ENCODE measurements at regions not wholly inside any gene's neighbourhood (a gene's known extent, or its start where the extent isn't known, plus 50 kb on each side); places are given as distances from the start of the nearest gene placed in this dataset.

DNA sequence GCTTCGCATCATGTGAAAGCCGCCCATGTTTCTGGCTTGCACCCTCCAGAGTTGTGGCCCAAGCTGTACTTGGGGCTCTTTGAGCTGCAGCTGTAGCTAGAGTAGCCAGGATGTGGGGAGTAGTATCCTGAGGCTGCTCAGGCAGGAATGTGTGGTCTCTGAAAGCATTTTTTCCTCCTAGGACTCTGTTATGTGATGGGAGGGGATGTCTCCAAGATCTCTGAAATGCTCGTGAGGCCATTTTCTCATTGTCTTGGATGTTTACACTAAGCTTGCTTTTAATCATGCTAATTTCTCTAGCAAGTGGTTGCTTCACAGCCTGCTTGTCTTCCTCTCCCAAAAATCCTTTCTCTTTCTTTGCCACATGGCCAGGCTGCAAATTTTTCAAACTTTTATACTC lies 687.6 kb downstream of the DCDC2C start:
- Histone ChIP-seq H3K79me1 (ENCODE audit: low read depth, low read length) (no peaks in the 10 kb centered on the region), H2AFZ (ENCODE audit: low read length) (no peak overlapping the region), H3K27ac (replicated peaks; ENCODE audit: low read length) (no peak overlapping the region), H3K4me3 (ENCODE audit: low read length in 2 of 2) (no peak overlapping the region), H3K4me1 (ENCODE audit: control insufficient read depth in 2 of 2, insufficient read depth in 1 of 2, low read depth in 1 of 2, low read length in 2 of 2) (no peaks in the 10 kb centered on the region), H3K27me3 (ENCODE audit: control insufficient read depth in 3 of 3, insufficient read depth in 3 of 3, low read depth in 1 of 3, low read length in 3 of 3) (no peaks in the 10 kb centered on the region), H3K9me3 (replicated peaks in 1 of 2; ENCODE audit: control insufficient read depth in 2 of 2, insufficient read depth in 1 of 2, low read depth in 1 of 2, low read length in 2 of 2) (peaks cover 5 to 8% of the 10 kb centered on the region in 2 donors), H2BK12ac (ENCODE audit: low read length) (no peak overlapping the region), H3K9ac (ENCODE audit: low read depth, low read length, poor library complexity) (no peak overlapping the region), H4K91ac (ENCODE audit: low read depth, low read length, poor library complexity) (no peak overlapping the region), H3K23ac (ENCODE audit: low read depth, low read length, poor library complexity) (no peak overlapping the region), H3K4me2 (ENCODE audit: insufficient read depth, low read length, poor library complexity, severe bottlenecking) (no peak overlapping the region), H2BK5ac (ENCODE audit: low read length) (no peak overlapping the region), H2BK15ac (ENCODE audit: low read length) (no peak overlapping the region), H3K18ac (ENCODE audit: low read length) (no peak overlapping the region), H2BK120ac (ENCODE audit: low read depth, low read length) (no peak overlapping the region), H3K14ac (ENCODE audit: low read length) (no peak overlapping the region), H2AK5ac (ENCODE audit: low read depth, low read length) (no peak overlapping the region), H3K36me3 (replicated peaks in 1 of 2; ENCODE audit: control insufficient read depth in 2 of 2, insufficient read depth in 2 of 2, low read length in 2 of 2) (no peaks in the 10 kb centered on the region), H3K4ac (ENCODE audit: low read length) (no peak overlapping the region), H4K8ac (ENCODE audit: low read depth, low read length) (no peak overlapping the region)
- no peak for DNase-seq (ENCODE audit: low spot score)
- no CpG with 5 or more reads among the region's 3 CpGs for WGBS, 2 donors (ENCODE audit: extremely low coverage in 2 of 2, insufficient read length in 2 of 2, insufficient replicate concordance in 1 of 2)

DNA sequence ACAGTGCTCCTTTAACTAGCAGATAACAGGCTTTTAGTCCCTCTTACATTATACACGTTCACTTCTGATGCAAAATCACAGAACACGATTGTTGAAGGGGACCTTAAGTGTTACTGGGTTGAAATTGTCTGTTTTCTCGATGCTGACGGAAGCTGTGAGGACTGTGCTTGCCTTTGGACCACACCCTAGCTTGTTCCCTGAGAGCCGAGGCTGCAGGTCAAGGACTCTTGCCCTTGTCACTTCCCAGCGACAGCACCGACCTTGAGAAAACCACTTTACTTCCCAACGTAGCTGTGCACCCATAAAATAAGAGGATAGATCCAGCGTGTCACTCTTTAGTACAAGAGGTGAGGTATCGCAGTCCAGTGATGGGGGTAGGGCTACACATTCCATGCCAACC lies 701.0 kb downstream of the DCDC2C start:
- H2BK120ac ChIP-seq (ENCODE audit: low read depth, low read length) = no peak overlapping the region
- peaks cover 6 to 10% of the 10 kb centered on the region in 2 donors for H3K4me1 ChIP-seq (ENCODE audit: control insufficient read depth in 2 of 2, insufficient read depth in 1 of 2, low read depth in 1 of 2, low read length in 2 of 2)
- H2AK5ac ChIP-seq (ENCODE audit: low read depth, low read length) = no peak overlapping the region
- no peak overlapping the region for H3K4me3 ChIP-seq (ENCODE audit: low read length in 2 of 2)
- H3K4me2 ChIP-seq (ENCODE audit: insufficient read depth, low read length, poor library complexity, severe bottlenecking) = no peak overlapping the region
- H3K27me3 ChIP-seq (ENCODE audit: control insufficient read depth in 3 of 3, insufficient read depth in 3 of 3, low read depth in 1 of 3, low read length in 3 of 3) = no peaks in the 10 kb centered on the region
- H3K23ac ChIP-seq (ENCODE audit: low read depth, low read length, poor library complexity) = no peak overlapping the region
- peak overlapping the region; percentile 29 for H4K8ac ChIP-seq (ENCODE audit: low read depth, low read length)
- peaks cover 2 to 4% of the 10 kb centered on the region in 2 donors for H3K9me3 ChIP-seq (replicated peaks in 1 of 2; ENCODE audit: control insufficient read depth in 2 of 2, insufficient read depth in 1 of 2, low read depth in 1 of 2, low read length in 2 of 2)
- H3K79me1 ChIP-seq (ENCODE audit: low read depth, low read length) = peaks cover 2% of the 10 kb centered on the region
- no peak overlapping the region for H3K4ac ChIP-seq (ENCODE audit: low read length)
- no peak overlapping the region for H2BK12ac ChIP-seq (ENCODE audit: low read length)
- no peak overlapping the region for H2BK15ac ChIP-seq (ENCODE audit: low read length)
- no CpG with 5 or more reads among the region's 10 CpGs for WGBS, 2 donors (ENCODE audit: extremely low coverage in 2 of 2, insufficient read length in 2 of 2, insufficient replicate concordance in 1 of 2)
- H4K91ac ChIP-seq (ENCODE audit: low read depth, low read length, poor library complexity) = no peak overlapping the region
- no peak overlapping the region for H3K9ac ChIP-seq (ENCODE audit: low read depth, low read length, poor library complexity)
- H3K36me3 ChIP-seq (replicated peaks in 1 of 2; ENCODE audit: control insufficient read depth in 2 of 2, insufficient read depth in 2 of 2, low read length in 2 of 2) = no peaks in the 10 kb centered on the region
- H3K14ac ChIP-seq (ENCODE audit: low read length) = no peak overlapping the region
- no peak for DNase-seq (ENCODE audit: low spot score)
- no peak overlapping the region for H2BK5ac ChIP-seq (ENCODE audit: low read length)
- H2AFZ ChIP-seq (ENCODE audit: low read length) = no peak overlapping the region
- no peak overlapping the region for H3K27ac ChIP-seq (replicated peaks; ENCODE audit: low read length)
- H3K18ac ChIP-seq (ENCODE audit: low read length) = no peak overlapping the region

DNA sequence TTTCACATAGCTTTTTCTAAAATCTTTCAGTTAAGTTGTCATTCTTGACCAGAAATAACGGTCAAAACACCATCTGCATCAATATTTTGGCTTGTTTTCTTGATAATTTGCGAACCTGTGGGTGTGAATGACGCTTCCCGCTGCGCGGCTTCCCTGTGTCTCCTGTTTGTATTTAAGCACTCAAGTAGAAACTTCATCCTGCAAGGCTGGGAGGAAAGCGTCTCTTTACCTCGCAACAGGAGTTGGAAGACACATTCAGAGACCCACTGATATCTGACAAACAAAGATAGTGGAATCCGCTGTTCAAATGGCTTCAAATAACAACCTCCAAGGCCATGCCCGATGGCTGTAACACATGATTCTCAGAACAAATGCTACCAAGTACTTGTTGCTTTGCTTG lies 704.9 kb downstream of the DCDC2C start:
- H2BK15ac ChIP-seq (ENCODE audit: low read length) = no peak overlapping the region

DNA sequence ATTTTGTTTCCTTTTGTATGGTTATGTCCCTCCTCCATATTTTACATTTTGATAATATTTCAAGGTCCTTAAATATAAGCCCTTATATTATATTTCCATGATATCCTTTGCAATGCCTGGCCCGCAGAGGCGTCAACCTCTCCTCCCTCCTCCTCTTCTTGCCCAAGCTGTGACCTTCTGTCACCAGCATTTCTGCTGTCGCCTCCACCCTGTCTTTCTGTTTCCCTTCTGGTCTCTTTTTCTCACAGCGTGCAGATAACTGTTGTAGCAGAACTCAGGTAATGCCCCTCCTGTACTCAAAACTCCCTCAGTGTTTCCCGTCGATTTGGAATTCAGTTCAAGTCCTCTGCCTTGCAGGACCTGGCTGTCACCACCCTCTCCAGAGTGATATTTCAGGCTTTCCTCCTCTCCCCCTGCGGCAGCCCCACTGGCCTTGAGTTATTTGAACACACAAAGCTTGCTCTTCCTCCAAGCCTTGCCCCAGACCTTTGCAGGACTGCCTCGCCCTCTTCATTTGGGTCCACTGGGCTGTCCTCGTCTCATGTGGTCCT lies 709.3 kb downstream of the DCDC2C start:
- no peak overlapping the region for H3K4ac ChIP-seq (ENCODE audit: low read length)
- peak overlapping the region; percentile 76 for H2BK12ac ChIP-seq (ENCODE audit: low read length)
- peak overlapping the region; percentile 94 for H3K18ac ChIP-seq (ENCODE audit: low read length)
- no peak overlapping the region for H3K27ac ChIP-seq (replicated peaks; ENCODE audit: low read length)
- peak overlapping the region; percentile 21 for H2AFZ ChIP-seq (ENCODE audit: low read length)
- no peak overlapping the region for H4K91ac ChIP-seq (ENCODE audit: low read depth, low read length, poor library complexity)
- no peak overlapping the region for H3K23ac ChIP-seq (ENCODE audit: low read depth, low read length, poor library complexity)
- H3K79me1 ChIP-seq (ENCODE audit: low read depth, low read length) = no peaks in the 10 kb centered on the region
- H3K9me3 ChIP-seq (replicated peaks in 1 of 2; ENCODE audit: control insufficient read depth in 2 of 2, insufficient read depth in 1 of 2, low read depth in 1 of 2, low read length in 2 of 2) = no peaks in the 10 kb centered on the region
- H3K27me3 ChIP-seq (ENCODE audit: control insufficient read depth in 3 of 3, insufficient read depth in 3 of 3, low read depth in 1 of 3, low read length in 3 of 3) = no peaks in the 10 kb centered on the region
- no peak overlapping the region for H4K8ac ChIP-seq (ENCODE audit: low read depth, low read length)
- no peak overlapping the region for H3K4me2 ChIP-seq (ENCODE audit: insufficient read depth, low read length, poor library complexity, severe bottlenecking)
- no peak overlapping the region for H2BK15ac ChIP-seq (ENCODE audit: low read length)
- DNase-seq (ENCODE audit: low spot score) = no peak
- no peaks in the 10 kb centered on the region for H3K36me3 ChIP-seq (replicated peaks in 1 of 2; ENCODE audit: control insufficient read depth in 2 of 2, insufficient read depth in 2 of 2, low read length in 2 of 2)
- H2BK5ac ChIP-seq (ENCODE audit: low read length) = no peak overlapping the region
- H3K4me1 ChIP-seq (ENCODE audit: control insufficient read depth in 2 of 2, insufficient read depth in 1 of 2, low read depth in 1 of 2, low read length in 2 of 2) = peaks cover 4 to 9% of the 10 kb centered on the region in 2 donors
- no peak overlapping the region for H2BK120ac ChIP-seq (ENCODE audit: low read depth, low read length)
- no CpG with 5 or more reads among the region's 9 CpGs for WGBS, 2 donors (ENCODE audit: extremely low coverage in 2 of 2, insufficient read length in 2 of 2, insufficient replicate concordance in 1 of 2)
- peak overlapping the region; percentile 98 for H3K14ac ChIP-seq (ENCODE audit: low read length)
- H3K4me3 ChIP-seq (ENCODE audit: low read length in 2 of 2) = no peak overlapping the region
- H2AK5ac ChIP-seq (ENCODE audit: low read depth, low read length) = no peak overlapping the region
- H3K9ac ChIP-seq (ENCODE audit: low read depth, low read length, poor library complexity) = no peak overlapping the region

More for the DNA sequence above, 704.9 kb downstream of the DCDC2C start:
- peaks cover 2% of the 10 kb centered on the region for H3K79me1 ChIP-seq (ENCODE audit: low read depth, low read length)
- H4K8ac ChIP-seq (ENCODE audit: low read depth, low read length) = no peak overlapping the region
- no peak overlapping the region for H3K4ac ChIP-seq (ENCODE audit: low read length)
- no peak overlapping the region for H3K27ac ChIP-seq (replicated peaks; ENCODE audit: low read length)
- H3K18ac ChIP-seq (ENCODE audit: low read length) = no peak overlapping the region
- H2AK5ac ChIP-seq (ENCODE audit: low read depth, low read length) = no peak overlapping the region
- no peak overlapping the region for H4K91ac ChIP-seq (ENCODE audit: low read depth, low read length, poor library complexity)
- no peaks in the 10 kb centered on the region for H3K36me3 ChIP-seq (replicated peaks in 1 of 2; ENCODE audit: control insufficient read depth in 2 of 2, insufficient read depth in 2 of 2, low read length in 2 of 2)
- no peak overlapping the region for H2BK5ac ChIP-seq (ENCODE audit: low read length)
- peak overlapping the region; percentile 3 for H2AFZ ChIP-seq (ENCODE audit: low read length)
- H3K9ac ChIP-seq (ENCODE audit: low read depth, low read length, poor library complexity) = no peak overlapping the region
- no peak overlapping the region for H3K23ac ChIP-seq (ENCODE audit: low read depth, low read length, poor library complexity)
- H3K27me3 ChIP-seq (ENCODE audit: control insufficient read depth in 3 of 3, insufficient read depth in 3 of 3, low read depth in 1 of 3, low read length in 3 of 3) = no peaks in the 10 kb centered on the region
- no peaks in the 10 kb centered on the region for H3K9me3 ChIP-seq (replicated peaks in 1 of 2; ENCODE audit: control insufficient read depth in 2 of 2, insufficient read depth in 1 of 2, low read depth in 1 of 2, low read length in 2 of 2)
- no peak overlapping the region for H3K14ac ChIP-seq (ENCODE audit: low read length)
- H2BK120ac ChIP-seq (ENCODE audit: low read depth, low read length) = no peak overlapping the region
- DNase-seq (ENCODE audit: low spot score) = peak; percentile 44
- no peak overlapping the region for H2BK12ac ChIP-seq (ENCODE audit: low read length)
- H3K4me2 ChIP-seq (ENCODE audit: insufficient read depth, low read length, poor library complexity, severe bottlenecking) = no peak overlapping the region
- WGBS, 2 donors (ENCODE audit: extremely low coverage in 2 of 2, insufficient read length in 2 of 2, insufficient replicate concordance in 1 of 2) = no CpG with 5 or more reads among the region's 10 CpGs
- H3K4me1 ChIP-seq (ENCODE audit: control insufficient read depth in 2 of 2, insufficient read depth in 1 of 2, low read depth in 1 of 2, low read length in 2 of 2) = peaks cover 10 to 11% of the 10 kb centered on the region in 2 donors
- H3K4me3 ChIP-seq (ENCODE audit: low read length in 2 of 2) = no peak overlapping the region
